GM21515 (cell line): ENCODE measurements at regions not wholly inside any gene's neighbourhood (a gene's known extent, or its start where the extent isn't known, plus 50 kb on each side); places are given as distances from the start of the nearest gene placed in this dataset.
A peak's percentile ranks its signal among the peaks of the same experiment; 100 is the strongest.

ENCODE experiments used
- ATAC-seq: cut with Tn5 transposase; IDR thresholded peaks from one replicate; pipeline ENCODE4 v1.9.1; 2021; ENCODE audit not compliant: unreplicated experiment

- no peak for ATAC-seq
These were observed 161.7 kb upstream of the TPK1 start for GRCh38 chr7:144997512-144997911.

GRCh38 chr7:144995495-144995894 lies 159.6 kb upstream of the TPK1 start:
- no peak for ATAC-seq

DNA sequence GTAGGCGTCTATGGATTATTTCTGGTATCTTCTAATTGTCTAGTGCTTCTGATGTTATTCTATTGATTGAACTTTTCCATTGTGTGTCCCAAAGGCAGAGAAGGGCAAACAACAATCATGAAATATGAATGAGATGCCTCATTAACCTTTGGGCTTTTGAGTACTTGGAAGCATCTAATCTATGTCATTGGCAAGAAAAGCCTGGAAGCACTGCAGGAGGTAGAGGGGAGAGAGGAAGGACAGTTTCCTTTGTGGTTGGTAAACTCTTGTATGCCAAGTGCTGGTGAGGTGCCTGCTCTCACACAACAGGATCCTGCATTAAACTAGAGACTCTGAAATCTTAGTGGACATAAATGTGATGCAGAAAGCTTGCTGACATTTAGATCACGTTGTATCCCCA lies 155.2 kb upstream of the TPK1 start:
- ATAC-seq: no peak

DNA sequence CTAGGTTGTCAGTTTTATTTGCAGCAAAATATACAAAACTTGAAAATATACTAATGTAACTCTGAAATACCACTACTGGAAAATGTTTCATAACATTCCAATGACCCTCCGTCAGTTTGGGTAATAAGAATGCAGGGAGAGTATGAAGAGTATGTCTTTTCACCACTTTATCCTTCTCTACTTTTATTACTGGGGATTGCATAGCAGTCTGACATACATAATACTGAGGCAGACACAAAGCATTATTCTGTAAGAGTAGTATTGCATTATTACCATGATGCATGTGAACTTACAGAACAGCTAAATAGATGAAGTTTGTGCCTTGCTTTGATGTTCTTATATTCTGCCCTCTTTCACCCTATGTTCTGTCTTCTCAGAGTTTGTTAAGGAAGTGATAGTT lies 151.8 kb upstream of the TPK1 start:
- no peak for ATAC-seq

DNA sequence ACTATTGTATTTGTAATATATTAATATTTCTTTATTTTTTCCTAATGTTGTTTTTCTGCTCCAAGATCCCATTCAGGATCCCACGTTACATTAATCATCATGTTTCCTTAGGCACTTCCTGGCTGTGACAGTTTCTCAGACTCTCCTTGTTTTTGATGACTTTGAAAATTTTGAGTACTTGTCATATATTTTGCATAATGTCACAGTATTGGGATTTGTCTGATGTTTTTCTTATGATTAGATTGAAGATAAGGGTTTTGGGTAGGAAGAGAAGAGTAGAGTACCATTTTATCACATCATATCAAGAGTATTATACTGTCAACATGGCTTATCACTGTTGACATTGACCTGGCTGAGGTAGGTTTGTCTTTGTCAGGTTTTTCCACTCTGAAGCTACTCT lies 146.3 kb upstream of the TPK1 start:
- no peak for ATAC-seq

GRCh38 chr7:144975882-144976281 lies 140.0 kb upstream of the TPK1 start:
- no peak for ATAC-seq

- no peak for ATAC-seq
These were observed 133.9 kb upstream of the TPK1 start for GRCh38 chr7:144969787-144970186.

- ATAC-seq: no peak
These were observed 124.9 kb upstream of the TPK1 start for GRCh38 chr7:144960763-144961162.

DNA sequence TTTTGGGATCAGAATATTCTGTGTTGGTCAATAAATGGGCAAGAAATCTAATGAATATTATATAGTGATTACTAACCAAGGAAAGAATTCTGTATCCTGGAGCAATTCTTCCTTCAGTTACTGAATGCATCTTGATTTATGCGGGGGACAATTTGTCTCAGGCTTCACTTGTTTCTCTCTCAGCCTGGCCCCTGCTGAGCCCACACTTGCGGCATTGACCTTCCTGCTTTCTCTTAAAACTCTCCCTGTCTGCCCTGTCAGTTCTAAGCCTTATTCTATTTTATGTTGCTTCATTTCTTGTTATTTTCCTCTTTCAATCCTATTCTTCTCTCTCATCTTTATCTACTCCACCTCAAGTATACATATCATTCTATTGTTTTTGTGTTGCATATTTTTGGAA lies 122.1 kb upstream of the TPK1 start:
- ATAC-seq: no peak

GRCh38 chr7:144955422-144955821 lies 119.6 kb upstream of the TPK1 start:
- ATAC-seq: no peak

- ATAC-seq: no peak
These were observed 105.3 kb upstream of the TPK1 start for GRCh38 chr7:144941127-144941526.

GRCh38 chr7:144937199-144937598 lies 101.3 kb upstream of the TPK1 start:
- ATAC-seq: no peak

- ATAC-seq: no peak
These were observed 100.5 kb upstream of the TPK1 start for GRCh38 chr7:144936314-144936713.

DNA sequence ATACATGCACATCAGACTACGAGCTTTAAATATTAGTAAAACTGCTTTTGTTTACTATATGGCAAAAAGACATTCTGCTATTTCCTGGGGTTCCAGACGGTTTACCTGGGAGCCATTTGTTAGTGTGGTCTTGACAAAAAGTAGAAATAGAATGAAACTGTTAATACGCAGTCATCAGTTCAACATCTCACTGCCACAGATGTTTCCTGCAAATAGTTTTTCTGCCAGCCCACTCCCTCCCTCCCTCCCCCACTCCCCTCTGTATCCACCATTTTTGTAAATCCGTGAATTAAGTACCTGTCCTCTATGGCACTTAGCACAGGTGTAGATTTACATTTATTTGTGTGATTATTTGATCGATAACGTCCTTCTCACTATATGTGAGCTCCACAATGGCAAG lies 74.6 kb upstream of the TPK1 start:
- no peak for ATAC-seq

DNA sequence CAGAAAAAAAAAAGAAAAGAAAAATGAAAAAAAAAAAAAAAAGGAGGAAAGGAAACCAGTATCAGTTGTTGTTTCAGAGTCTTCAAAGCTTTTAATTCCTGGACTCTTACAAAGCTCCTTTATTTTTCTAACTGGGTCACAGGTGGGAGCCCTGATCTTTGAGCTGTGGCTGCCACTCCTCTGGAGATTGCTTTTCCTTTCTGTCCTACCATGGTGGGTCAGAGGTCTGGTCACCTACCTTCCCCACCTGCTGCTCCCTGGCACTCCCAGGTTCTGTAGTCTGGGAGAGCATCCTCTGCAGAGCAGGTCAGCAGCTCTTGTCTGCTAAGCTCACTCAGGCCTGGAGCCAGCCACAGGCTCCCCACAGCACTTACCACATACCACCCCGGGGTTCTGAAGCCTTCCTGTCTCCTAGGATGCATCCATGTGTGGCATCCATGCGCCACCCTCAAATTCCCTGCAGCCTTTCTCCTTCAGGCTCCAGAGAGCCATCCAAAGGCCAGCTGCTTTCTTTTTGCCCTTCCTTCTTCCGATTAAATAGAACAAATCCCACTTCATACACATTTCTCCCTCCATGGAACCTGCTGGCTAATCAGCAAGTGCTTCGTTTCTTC lies 73.2 kb upstream of the TPK1 start:
- peak; percentile 17 for ATAC-seq

GRCh38 chr7:144908324-144908723 lies 72.5 kb upstream of the TPK1 start:
- peak; percentile 48 for ATAC-seq

DNA sequence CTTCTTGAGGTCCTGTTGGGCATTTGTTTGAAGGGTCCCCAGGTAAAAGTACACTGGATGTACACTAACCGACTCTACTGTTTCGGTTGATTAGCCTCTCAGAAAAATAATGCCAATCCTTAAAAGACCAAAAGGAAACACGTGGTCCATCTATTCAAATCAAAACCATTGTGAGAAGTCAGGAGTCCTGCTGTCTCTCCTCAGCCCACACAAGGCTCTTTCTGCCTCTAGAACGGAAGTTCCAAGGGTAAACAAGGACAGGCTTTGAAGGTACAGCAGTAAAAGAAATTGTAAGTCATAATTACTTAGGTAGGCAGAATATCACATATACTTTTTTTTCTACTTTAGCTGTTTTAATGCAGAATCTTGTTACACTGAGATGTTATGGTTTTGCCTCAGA lies 71.7 kb upstream of the TPK1 start:
- peak; percentile 73 for ATAC-seq

DNA sequence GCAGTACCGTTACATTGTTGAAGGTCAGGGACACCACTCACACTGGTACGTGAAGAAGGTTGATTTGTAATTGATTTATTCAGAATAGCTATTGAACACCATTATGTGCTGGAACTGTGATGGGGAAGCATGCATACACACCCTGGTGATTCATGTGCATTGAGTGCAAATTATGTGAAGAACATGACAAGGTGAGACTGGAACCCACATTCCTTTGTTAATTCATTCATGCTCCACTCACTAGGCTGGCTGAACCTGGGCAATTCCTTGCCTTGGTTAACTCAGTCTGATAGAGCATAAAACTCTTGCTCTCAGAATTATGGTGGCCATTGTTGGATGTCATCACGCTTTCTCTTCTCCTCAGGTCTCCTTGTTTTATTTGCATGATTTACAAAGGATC lies 67.3 kb upstream of the TPK1 start:
- no peak for ATAC-seq

DNA sequence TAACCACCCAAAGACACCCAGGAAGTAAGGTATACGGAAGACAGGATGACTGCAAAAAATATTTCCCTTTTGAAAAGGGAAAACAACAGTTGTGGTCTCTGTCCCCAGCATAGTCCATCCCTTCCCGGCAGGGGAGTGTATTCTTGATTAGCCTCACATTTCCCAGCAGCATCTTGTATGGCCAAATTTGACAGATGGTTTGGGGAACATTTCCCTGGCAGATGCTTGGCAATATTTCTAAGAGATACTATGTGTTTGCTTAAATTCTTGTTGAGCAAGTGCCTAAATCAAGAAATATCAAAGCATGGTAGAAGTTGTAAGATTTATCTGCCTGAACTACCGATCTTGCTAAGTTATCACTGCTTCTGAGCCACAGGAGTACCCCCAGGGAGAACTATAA lies 56.9 kb upstream of the TPK1 start:
- no peak for ATAC-seq
